Osteocyte (in vitro differentiated cells): ENCODE measurements at regions not wholly inside any gene's neighbourhood (a gene's known extent, or its start where the extent isn't known, plus 50 kb on each side); places are given as distances from the start of the nearest gene placed in this dataset.

Experiments used
- DNase-seq: peaks from one replicate; pipeline ENCODE4 v3.0.0; 2021; ENCODE audit warnings: mixed read lengths; ENCODE audit not compliant: unreplicated experiment; ENCODE audit errors: extremely low spot score
- H3K27ac Mint-ChIP-seq: one replicate; pipeline ENCODE4 v1.8.0; 2021; ENCODE audit warnings: mild to moderate bottlenecking, mixed read lengths; ENCODE audit not compliant: unreplicated experiment
- H3K27me3 Mint-ChIP-seq: one replicate; pipeline ENCODE4 v1.8.0; 2021; ENCODE audit warnings: mixed read lengths; ENCODE audit not compliant: unreplicated experiment
- H3K36me3 Mint-ChIP-seq: one replicate; pipeline ENCODE4 v1.8.0; 2021; ENCODE audit warnings: mixed read lengths; ENCODE audit not compliant: unreplicated experiment
- H3K4me1 Mint-ChIP-seq: one replicate; pipeline ENCODE4 v1.8.0; 2021; ENCODE audit warnings: mixed read lengths; ENCODE audit not compliant: unreplicated experiment
- H3K4me3 Mint-ChIP-seq: one replicate; pipeline ENCODE4 v1.8.0; 2021; ENCODE audit warnings: mild to moderate bottlenecking, moderate library complexity, mixed read lengths; ENCODE audit not compliant: unreplicated experiment
- H3K9me3 Mint-ChIP-seq: one replicate; pipeline ENCODE4 v1.8.0; 2021; ENCODE audit warnings: mixed read lengths; ENCODE audit not compliant: unreplicated experiment
- TF ChIP-seq, protein P1 (sequence below): fragments of 200-600 bp; sonication (generic); IDR thresholded peaks from 2 replicates; pipeline ENCODE4 v1.5.0; 2021; ENCODE audit warnings: antibody characterized with exemption, mild to moderate bottlenecking, moderate library complexity

DNA sequence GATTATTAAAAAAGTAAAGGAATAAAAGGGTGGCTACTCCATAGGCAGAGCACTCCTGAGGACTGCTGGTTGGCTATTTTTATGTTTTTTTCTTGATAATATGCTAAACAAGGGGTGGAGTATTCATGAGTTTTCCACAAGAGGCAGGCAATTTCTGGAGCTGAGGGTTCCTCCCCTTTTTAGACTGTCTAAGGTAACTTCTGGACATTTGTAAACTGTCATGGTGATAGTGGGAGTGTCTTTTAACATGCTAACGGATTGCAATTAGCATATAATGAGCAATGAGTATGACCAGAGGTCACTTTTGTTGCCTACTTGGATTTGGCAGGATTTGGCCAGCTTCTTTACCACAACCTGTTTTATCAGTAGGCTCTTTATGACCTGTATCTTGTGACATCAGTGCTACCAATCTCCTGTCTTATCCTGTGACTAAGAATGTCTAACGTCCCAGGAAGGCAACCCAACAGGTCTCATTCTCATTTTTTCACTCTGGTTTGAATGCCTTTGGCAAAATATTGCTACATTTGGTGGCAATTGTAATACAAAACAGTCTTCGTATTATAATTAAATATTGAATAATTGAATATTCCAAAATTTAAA lies 587.8 kb upstream of the POM121L12 start:
- no peaks in the 10 kb centered on the region for H3K36me3 Mint-ChIP-seq
- H3K4me3 Mint-ChIP-seq = no peak overlapping the region
- no peak for DNase-seq
- no peak overlapping the region for H3K27ac Mint-ChIP-seq
- no peaks in the 10 kb centered on the region for H3K27me3 Mint-ChIP-seq
- no peaks in the 10 kb centered on the region for H3K4me1 Mint-ChIP-seq
- TF ChIP-seq, protein P1, sequence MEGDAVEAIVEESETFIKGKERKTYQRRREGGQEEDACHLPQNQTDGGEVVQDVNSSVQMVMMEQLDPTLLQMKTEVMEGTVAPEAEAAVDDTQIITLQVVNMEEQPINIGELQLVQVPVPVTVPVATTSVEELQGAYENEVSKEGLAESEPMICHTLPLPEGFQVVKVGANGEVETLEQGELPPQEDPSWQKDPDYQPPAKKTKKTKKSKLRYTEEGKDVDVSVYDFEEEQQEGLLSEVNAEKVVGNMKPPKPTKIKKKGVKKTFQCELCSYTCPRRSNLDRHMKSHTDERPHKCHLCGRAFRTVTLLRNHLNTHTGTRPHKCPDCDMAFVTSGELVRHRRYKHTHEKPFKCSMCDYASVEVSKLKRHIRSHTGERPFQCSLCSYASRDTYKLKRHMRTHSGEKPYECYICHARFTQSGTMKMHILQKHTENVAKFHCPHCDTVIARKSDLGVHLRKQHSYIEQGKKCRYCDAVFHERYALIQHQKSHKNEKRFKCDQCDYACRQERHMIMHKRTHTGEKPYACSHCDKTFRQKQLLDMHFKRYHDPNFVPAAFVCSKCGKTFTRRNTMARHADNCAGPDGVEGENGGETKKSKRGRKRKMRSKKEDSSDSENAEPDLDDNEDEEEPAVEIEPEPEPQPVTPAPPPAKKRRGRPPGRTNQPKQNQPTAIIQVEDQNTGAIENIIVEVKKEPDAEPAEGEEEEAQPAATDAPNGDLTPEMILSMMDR = no peak
- peaks cover 49% of the 10 kb centered on the region for H3K9me3 Mint-ChIP-seq

DNA sequence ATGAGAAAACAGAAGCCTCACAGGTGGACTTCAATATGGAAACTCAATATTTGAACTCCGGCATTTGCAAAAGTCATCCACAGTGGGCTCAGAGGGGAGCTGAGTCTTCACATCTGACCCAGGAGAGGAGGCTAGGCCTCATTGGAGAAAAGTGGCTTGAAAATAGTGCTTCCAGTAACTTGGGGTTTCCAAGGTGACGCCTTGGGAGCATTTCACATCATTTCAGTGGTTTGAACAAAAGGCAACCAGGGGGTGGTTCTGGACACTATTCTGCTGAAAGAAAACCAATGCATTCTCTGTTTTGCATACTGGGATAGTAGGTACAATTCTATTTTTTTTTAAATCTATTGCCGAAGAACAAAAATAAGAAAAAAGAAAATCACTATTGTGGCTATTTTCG lies 599.2 kb upstream of the POM121L12 start:
- Mint-ChIP-seq H3K36me3 (no peaks in the 10 kb centered on the region), H3K4me1 (no peaks in the 10 kb centered on the region), H3K9me3 (peaks cover 26% of the 10 kb centered on the region), H3K4me3 (no peak overlapping the region), H3K27ac (no peak overlapping the region), H3K27me3 (no peaks in the 10 kb centered on the region)
- DNase-seq = no peak
- TF ChIP-seq, protein P1 = no peak

DNA sequence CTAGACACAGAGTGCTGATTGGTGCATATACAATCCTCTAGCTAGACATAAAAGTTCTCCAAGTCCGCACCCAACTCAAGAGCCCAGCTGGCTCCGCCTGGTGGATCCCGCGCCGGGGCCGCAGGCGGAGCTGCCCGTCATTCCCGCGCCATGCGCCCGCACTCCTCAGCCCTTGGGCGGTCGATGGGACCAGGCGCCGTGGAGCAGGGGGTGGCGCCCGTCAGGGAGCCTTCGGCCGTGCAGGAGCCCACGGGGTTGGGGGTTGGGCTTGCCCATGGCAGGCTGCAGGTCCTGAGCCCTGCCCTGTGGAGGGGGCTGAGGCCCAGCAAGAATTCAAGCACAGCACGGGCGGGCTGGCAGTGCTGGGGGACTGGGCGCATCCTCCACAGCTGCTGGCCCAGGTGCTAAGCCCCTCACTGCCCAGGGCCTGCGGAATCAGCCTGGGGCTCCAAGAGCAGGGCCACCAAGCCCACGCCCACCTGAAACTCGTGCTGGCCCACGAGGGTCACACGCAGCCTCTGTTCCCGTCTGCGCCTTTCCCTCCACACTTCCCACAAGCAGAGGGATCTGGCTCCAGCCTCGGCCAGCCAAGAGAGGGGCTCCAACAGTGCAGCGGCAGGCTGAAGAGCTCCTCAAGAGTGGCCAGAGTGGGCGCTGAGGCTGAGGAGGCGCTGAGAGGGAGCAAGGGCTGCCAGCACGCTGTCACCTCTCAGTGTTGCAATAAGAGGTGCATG lies 604.2 kb upstream of the POM121L12 start:
- Mint-ChIP-seq H3K9me3 (peaks cover 38% of the 10 kb centered on the region), H3K4me3 (no peak overlapping the region), H3K4me1 (no peaks in the 10 kb centered on the region), H3K27ac (no peak overlapping the region), H3K36me3 (no peaks in the 10 kb centered on the region), H3K27me3 (no peaks in the 10 kb centered on the region)
- no peak for DNase-seq
- TF ChIP-seq, protein P1 = no peak

DNA sequence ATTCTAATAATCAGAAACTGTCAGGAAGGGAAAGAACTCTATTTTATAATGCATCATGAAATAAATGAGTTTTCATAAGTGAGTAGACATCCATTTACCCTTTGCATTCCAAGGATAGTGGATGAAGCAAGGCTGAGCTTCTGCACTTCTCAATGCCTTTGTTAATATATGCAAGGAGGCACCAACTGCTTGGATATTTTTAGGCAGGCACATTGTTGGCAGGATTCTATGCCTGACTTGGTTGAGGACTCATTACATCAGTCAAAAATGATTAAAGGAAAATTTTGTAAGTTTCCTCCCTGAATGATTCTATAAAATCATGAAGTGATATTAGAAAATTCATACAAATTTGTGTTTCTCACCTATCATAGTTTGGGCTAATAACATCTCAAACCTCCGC lies 612.2 kb upstream of the POM121L12 start:
- no peaks in the 10 kb centered on the region for H3K36me3 Mint-ChIP-seq
- no peak overlapping the region for H3K4me3 Mint-ChIP-seq
- H3K27me3 Mint-ChIP-seq = no peaks in the 10 kb centered on the region
- TF ChIP-seq, protein P1 = no peak
- no peak for DNase-seq
- no peaks in the 10 kb centered on the region for H3K4me1 Mint-ChIP-seq
- H3K9me3 Mint-ChIP-seq = peaks cover 26% of the 10 kb centered on the region
- H3K27ac Mint-ChIP-seq = no peak overlapping the region

DNA sequence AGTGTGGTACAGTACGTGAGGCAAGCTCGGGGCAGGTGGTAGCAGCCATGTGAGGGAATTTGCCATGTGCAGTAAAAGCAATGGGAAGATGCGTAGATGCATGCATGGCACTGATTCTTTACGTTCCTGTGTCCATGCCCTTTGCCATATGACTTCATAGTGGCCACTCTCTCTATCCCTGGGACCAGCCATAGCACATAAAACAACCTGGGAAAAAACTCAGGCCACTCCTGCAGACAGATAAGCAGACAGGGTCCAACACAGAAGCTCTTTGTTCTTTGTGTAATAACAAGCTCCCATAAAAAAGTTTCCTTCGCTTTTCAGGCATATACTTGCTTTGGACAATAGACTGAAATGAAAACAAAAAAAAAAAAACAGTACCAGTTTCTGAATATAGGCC lies 622.4 kb upstream of the POM121L12 start:
- Mint-ChIP-seq H3K9me3 (peaks cover 36% of the 10 kb centered on the region), H3K27ac (no peak overlapping the region), H3K4me3 (no peak overlapping the region), H3K36me3 (no peaks in the 10 kb centered on the region), H3K4me1 (no peaks in the 10 kb centered on the region), H3K27me3 (no peaks in the 10 kb centered on the region)
- TF ChIP-seq, protein P1 = no peak
- no peak for DNase-seq
